HG03521 (cell line): ENCODE measurements at regions not wholly inside any gene's neighbourhood (a gene's known extent, or its start where the extent isn't known, plus 50 kb on each side); places are given as distances from the start of the nearest gene placed in this dataset.

Experiments used
- ATAC-seq: cut with Tn5 transposase; IDR thresholded peaks from one replicate; pipeline ENCODE4 v1.9.1; 2021; ENCODE audit warnings: mild to moderate bottlenecking, moderate library complexity; ENCODE audit not compliant: unreplicated experiment

DNA sequence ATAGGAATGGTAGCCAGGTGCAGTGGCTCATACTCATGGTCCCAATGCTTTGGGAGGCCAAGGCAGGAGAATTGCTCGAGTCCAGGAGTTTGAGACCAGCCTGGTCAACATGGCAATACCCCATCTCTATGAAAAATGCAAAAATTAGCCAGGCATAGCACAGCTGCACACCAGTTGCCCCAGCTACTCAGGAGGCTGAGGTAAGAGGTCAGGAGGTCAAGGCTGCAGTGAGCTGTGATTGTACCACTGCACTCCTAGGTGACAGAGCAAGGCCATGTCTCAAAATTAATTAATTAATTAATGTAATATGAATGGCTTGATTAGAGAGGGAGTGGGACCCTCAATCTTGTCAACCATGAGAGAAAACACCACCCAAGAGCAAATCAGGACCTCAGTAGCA is 198.7 kb upstream of the DUSP10 start:
- ATAC-seq = no peak

DNA sequence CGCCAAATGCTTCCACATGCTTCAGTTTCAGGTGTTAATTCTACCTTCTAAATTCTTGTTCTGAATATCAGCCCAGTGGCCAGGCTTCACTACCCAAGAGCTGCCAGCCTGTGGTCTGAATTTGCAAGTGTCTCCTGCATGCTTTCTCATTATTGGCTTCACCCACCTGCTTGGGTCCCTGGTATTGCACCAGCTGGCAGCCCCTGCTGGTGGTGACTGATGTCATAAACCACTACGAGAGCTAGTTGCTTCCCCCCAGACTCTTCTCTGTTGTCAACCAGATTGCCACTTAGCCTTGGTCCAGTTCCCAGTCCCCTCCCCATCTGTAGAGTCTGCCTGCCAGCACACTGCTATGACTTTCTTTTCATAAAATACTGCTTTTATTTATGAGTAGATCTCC is 197.7 kb upstream of the DUSP10 start:
- ATAC-seq = peak; percentile 72

DNA sequence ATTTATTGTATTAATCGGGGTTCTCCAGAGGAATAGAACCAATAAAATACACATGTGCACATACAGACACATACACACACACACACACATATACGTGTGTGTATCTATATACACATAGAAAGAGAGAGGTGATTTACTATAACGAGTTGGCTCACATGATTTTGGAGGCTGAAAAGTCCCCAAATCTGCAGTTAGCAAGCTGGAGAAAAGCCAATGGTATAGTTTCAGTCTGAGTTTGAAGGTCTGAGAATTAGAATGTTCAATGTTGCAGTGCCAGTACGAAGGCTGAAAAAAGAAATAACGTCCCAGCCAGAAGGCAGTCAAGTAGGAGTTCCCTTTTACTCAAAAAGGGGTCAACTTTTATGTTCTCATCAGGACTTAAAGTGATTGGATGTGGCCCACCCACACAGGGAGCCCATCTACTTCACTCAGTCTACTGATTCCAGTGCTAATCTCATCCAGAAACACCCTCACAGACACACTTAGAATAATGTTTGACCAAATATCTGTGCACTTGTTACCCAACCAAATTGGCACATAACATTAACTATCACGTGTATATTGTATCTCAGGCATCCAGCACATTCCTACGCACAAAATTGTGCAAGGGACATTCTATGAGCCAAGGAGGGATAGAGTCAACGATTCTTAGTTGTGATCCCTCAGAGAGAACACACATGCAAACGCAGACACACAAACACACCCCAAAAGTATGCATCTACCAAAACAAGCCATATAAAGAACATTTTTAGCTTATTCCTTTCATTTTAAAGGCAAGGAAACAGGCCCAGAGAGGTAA is 195.5 kb upstream of the DUSP10 start:
- no peak for ATAC-seq

DNA sequence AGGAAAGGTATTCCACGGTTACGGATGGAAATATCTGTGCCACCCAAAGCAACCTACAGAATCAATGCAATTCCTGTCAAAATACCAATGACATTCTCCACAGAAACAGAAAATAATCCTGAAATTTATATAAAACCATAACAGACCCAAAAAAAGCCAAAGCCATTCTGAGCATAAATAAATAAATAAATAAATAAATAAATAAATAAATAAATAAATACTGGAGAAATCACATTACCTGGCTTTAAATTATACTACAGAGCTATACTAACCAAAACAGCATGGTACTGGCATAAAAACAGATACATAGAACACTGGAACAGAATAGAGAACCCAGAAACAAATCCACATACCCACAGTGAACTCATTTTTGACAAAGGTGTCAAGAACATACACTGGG is 191.9 kb upstream of the DUSP10 start:
- no peak for ATAC-seq

DNA sequence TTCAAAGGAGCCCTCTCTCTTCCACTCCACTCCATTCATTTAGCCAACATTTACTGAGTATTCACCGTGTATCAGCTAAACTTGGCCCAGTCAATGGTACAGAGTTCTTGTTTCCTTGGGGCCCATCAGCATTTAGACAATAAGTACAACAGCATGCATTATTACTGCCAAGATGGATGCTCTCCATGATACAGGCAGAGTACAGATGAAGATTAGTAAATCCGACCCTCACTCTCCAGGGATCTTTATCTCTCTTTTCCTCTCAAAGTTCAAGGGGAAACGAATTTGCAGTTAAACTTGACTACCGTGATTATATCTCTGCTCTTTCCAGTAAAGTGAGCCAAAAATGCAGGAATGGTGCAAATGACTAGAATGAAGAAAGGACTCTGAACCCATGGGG is 184.6 kb upstream of the DUSP10 start:
- ATAC-seq = no peak

DNA sequence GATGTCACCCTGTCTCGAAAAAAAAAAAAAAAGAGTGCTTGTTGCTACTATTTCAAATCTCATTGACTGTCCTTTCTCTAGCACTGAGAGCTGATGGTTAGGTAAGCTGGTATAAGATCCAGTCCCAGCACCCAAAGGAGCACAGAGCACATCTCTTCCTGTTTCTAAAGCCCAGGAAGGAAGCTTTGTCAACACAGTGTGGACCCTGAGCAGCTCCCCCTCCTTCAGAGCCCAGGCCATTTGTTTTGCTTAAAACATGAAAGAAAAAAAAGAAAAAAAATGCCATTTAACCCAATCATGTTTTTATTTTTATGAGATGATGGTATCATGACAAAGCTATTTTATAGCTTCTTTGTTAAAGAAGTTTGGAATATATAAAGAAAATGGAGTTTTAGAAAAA is 184.1 kb upstream of the DUSP10 start:
- ATAC-seq = no peak

DNA sequence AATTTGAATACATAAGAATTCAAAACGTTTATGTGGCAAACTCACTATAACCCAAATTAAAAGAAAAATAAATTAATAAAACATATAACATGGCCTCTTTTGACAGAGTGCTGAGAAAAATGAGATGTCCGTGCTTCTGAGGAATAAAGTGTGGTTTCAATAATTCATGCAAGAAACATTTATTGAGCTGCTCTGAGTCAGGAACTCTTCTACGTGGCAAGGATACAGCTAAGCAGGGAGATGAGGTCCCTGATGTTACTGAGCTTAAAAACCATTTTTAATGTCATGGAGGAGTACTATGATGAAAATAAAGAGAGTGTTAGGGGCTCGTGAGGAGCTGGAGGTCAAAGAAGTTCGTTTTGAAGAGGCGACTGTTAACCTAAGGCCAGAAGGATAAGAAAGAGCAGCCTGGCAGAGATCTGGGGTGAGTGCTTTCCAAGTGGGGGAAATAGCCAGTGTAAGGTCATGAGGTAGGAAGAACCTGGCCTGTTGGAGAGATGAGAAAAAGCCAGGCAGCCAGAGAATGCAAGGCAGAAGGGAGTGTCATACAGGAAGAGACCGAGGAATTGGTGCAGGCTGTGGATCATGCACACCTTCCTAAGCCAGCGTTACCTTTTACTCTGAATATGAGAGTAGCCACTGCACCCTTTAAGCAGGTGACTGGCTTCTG is 182.2 kb upstream of the DUSP10 start:
- ATAC-seq = no peak

DNA sequence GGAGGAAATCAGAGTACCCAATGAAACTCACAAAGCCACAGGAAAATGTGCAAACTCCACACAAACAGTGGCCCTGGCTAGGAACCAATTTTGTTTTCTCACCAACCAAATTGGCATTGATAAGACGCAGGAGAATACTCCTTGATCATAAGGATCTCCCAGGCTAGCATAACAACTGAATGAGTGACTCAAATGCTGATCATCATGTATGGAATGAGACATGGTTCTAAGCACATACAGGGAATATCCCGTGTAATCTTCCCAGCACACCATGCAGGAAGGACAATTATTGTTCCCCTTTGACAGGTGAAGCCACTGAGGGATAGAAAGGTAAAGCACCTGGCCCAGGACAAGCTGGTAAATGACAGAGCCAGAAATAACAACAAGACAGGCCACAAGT is 180.0 kb upstream of the DUSP10 start:
- no peak for ATAC-seq

DNA sequence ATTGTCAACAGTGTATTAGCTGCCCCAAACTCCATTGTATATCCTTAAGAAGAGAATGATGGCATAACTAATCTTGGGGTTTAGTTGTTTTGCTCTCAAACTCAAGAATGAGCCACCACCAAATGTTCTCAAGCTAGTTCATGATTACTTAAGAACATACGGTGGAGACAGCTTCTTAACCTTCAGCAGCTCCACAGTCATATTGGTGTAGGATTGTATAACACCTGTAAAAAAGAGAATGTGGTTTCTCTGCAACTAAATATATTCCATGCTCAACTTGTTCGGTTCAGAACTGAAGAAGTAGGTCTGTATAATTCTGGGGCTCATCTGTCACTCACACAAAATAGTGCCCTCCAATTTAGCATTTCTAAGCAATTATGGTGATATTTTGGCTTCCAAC is 177.9 kb upstream of the DUSP10 start:
- ATAC-seq = no peak

DNA sequence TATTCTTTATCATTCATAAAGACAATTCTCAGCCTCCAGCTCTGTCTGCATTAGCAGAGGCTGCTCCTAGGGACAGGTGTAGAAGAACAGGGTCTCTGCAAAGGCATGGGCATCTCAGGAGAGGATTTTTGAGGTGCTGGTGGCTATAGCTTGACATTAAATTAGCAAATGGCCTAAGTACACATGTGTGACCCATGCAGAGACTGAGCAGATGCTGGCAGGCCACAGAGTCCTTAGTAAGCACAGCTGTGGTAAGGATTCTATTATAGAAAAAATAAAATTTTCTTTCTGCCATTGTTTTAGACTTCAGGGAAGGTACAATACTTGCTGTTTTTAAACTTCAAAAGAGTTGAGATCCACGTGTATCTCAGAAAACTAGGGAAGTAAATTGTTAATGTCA is 177.5 kb upstream of the DUSP10 start:
- ATAC-seq = no peak

DNA sequence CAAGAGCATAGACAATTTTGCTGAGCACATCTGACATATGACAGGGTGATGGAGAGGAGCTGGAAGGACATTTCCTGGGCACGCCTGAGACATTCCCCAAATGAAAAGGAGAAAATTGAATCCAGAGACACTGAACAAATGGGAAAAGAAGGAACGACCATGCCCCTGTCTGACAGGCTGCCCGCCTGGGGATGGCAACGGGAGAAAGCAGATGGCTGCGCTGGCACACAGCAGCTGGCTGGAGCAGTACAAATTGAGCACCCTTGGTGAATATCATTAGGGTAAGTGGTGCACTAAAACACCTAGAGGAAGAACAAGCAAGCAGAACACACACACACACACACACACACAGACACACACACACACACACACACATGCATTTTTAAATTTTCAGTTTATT is 174.3 kb upstream of the DUSP10 start:
- ATAC-seq = no peak

DNA sequence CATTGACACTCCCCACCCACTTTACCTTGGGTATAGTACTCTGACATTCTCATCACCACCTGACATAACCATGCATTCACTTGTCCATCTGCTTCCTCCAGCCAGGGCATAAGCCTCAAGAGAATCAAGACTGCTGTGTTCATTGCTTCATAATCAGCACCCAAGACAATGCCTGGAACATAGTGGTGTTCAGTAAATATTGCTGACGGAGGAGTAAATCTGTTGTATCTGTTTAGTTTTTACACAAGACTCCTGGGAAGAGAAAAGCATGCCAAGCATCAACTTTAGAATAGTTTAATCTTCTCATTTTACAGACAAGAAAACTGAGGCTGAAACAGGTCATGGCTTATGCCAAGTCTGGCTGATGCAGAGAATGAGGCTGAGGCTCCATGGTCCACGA is 173.9 kb upstream of the DUSP10 start:
- ATAC-seq = no peak

DNA sequence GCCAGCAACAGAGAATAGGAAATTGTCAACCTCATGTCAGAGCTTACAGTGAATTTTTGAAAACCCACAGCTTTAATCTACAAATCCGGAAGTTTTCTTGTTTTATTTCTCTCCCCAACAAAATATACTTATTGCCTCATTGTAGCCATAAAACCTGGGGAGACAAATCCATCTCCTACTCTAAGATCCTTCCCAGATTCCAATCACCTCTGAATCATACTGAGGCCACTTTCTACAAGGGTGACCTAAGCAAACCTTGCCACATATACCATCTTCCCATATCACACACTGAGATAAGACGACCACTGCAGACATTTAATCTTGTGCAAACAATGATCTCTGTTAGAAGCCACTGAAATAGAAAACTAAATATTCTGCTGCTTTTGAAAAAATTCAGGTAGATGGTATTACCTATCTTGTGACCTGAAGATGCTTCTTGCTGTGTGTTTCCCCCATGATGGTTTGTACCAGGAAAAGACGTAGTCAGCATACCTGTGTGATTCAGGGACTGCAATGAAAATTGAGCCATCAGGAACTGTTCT is 171.5 kb upstream of the DUSP10 start:
- ATAC-seq = no peak

DNA sequence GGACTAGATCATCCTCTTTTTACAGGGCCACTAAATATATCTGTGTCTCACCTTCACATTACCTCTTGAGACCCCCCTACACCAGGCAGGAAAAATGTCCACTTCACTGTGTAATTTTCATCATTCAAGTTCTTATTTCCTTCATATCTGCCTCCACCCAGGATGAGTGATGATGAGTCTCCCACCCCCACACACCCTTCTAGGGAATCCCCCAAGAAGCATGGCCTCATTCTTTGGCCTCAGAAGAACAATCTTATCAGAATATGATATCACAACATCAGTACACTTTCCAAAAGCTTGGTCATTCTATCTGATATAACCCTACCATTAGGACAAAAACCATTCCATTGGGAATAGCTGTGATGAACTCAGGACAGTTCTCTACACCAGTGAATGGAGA is 170.3 kb upstream of the DUSP10 start:
- ATAC-seq = no peak

DNA sequence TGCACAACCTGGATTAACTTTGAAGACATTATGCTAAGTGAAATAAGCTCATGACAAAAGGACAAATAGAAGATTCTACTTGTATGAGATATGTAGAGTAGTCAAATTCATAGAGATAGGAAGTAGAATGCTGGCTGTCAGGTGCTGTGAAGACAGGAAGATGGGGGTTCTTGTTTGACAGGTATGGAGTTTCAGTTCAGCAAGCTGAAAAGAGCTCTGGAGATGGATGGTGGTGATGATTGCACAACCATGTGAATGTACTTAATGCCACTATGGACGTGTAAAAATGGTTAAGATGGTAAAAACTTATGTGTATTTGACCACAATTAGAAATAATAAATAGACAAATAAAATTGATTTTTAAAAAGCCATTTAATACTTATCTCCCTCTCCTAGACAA is 169.8 kb upstream of the DUSP10 start:
- ATAC-seq = no peak

DNA sequence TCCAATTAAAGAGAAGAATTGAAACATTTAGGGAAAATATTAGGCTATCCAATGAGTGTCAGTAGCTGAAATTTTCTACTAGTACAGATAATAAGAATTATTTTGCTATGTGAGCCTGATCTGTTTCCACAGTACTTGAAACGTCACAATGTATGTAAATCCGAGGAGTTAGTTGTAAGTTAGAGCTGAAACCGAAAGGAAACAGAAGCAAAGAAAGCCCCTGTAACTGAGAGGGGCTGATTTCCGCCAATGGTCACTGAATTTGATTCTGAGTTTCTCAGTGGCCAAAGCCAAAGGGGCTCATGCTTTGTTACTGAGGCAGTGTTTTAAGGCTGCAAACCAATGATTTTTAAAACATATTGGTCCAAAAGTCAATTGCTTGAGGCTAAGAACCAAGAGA is 168.3 kb upstream of the DUSP10 start:
- no peak for ATAC-seq

DNA sequence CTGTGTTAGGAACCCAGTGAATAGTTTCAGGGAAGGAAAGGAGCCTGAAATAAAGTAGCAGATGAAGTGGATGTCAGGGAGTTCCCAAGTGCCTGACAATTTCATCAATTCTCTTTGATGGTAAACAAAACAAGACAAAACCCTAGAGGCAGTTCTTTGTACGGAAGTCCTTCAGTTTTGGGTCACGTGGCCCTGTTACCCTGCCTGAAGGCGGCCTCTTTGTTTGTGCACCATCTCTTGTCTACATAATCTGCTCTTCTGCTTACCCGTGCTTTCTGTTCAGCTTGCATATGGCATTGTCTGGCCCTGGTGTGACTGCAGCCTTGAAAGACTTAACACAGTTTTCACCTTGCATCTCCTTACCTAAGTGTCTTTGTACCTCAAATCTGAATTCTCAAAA is 166.7 kb upstream of the DUSP10 start:
- ATAC-seq = no peak

DNA sequence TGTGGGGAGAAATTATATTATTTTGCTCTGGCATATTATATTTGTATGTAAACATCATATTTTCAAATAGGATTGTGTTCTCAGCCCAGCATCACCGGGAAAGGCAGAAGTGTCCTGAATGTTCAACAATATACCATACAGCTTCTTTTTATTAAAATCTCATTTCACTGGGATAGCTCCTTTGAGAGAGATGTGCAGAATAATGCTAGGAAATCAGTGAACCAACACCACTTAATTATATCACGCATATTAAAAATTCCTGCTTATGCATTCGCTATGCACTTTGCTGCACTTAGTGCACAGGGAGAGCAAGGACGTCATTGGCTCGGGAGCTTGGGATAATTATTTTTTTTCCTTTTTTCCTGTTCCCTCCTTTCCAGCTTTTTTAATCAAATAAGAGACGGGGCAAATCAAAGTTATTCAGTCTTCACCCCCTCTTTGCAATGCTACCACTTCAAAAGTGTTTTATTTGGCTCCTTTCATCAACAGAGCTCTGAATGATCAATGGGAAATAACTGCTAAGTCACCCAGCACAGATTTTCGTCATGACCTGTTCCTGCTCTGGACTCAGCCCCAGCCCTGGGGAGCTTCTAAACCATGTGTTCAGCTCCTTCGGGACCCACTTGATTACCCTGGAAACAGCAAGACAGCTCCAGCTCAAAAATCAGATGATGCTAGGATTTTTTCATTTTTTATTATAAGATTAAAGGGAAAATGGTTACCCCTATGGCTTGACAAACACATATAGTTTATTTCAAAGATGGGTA is 165.5 kb upstream of the DUSP10 start:
- ATAC-seq = no peak

DNA sequence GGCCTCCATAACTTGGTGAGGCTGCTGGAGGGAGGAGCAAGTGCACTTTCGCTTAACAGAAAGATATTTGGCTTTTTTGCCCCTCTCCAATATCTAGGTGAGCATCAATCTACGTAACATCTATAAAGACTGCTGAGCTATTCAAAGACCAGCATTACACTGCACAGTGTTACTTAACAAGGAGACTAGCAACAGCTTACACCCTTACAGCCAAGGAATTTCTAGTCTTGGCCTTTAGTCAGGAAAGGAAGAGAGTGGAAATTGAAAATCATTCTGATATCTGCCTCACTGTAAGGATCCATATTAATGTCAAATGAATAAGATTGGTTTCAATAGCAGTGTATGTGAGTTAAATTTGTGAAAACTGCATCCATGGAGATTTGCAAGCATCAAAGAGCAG is 163.9 kb upstream of the DUSP10 start:
- no peak for ATAC-seq

DNA sequence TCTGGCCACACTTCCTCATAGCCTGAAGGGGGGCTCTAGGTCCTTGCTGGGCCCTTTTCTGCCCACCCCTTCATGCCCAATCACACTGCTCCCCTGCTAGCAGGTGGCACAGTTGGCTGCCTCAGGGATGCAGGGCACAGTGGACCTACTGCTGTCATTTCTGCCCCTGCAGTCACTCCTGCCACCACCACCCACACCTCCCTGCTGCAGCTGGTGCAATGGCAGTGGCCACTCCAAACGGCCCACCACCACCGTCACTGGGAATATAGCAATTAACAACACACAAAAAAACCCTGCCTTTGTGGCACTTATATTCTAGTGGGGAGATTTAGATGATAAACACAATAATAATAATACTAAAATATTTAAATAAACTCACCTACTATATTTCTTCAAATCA is 162.4 kb upstream of the DUSP10 start:
- ATAC-seq = no peak

DNA sequence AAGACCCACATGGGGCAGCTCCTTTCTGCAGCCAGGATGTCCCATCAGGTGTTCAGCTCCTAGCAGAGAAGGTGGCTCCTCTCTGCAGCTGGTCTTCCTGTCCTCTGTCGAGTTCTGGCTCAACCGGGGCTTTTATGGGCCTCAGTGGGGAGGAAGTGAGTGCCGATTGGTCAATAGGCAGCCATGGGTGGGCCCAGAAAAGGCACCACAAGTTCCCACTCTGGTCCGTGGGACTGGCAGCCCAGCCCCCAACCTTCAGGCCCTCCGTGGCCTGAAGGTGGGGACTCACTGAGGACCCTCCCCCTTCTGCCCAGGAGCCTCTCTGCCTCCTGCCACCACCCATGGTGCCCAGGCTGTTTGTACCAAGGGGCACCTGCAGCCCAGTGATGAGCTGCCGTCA is 161.7 kb upstream of the DUSP10 start:
- ATAC-seq = no peak

DNA sequence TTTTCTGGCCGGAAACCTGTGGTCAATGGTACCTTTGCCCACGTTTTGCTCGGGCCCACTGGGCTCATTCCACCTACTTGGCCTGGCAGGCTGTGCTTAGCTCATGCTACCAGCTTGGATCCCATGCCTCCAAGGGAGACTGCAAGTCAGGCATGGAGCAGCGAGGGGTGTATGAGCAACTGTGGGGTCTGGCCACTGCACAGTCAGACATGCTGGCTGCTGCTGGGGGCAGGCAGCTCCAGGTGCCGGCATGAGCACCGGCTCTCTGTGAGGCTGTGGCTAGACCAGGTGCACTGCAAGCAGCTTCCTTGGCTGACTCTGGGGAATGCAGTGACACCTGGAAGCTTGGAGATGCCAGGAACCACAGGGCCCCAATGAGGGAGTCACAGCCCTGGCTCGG is 161.1 kb upstream of the DUSP10 start:
- no peak for ATAC-seq
